HEK293 (cell line): ENCODE measurements at regions not wholly inside any gene's neighbourhood (a gene's known extent, or its start where the extent isn't known, plus 50 kb on each side); places are given as distances from the start of the nearest gene placed in this dataset.

Experiments used
- CTCF ChIA-PET: fragments of 350-600 bp; formaldehyde crosslinking; extraction: SDS; loops from one replicate; lab custom pipeline; 2021; ENCODE audit warnings: antibody characterized with exemption; lab: Yijun Ruan, JAX
- POLR2A ChIA-PET: fragments of 300-600 bp; formaldehyde crosslinking; extraction: SDS; loops from one replicate; lab custom pipeline; 2020; ENCODE audit warnings: antibody characterized with exemption, inconsistent platforms; lab: Yijun Ruan, JAX
- H3K27ac ChIP-seq: fragments of 200-500 bp; sonication (Bioruptor generic); 2 replicates; pipeline ENCODE4 v1.5.1; 2014; ENCODE audit warnings: low read depth, low read length, control low read depth, inconsistent platforms; ENCODE audit errors: extremely low read depth
- H3K36me3 ChIP-seq, 2 experiments: fragments of 200-500 bp in 1 of 2; sonication (Bioruptor generic) in 1 of 2; 1 replicate in 1 of 2; 2 replicates in 1 of 2; pipeline ENCODE4 v1.5.1; 2014 to 2017; ENCODE audit warnings: inconsistent platforms in 2 of 2, low read length in 2 of 2; ENCODE audit not compliant: control insufficient read depth in 2 of 2, insufficient read depth in 1 of 2
- H3K4me1 ChIP-seq: fragments of 200-500 bp; sonication (Bioruptor generic); 2 replicates; pipeline ENCODE4 v1.5.1; 2014; ENCODE audit warnings: mild to moderate bottlenecking, low read length, inconsistent platforms; ENCODE audit not compliant: control insufficient read depth, insufficient read depth
- H3K4me3 ChIP-seq: 2 replicates; pipeline ENCODE4 v1.5.1; 2011; ENCODE audit warnings: low read depth, mild to moderate bottlenecking, control low read depth, low read length, moderate library complexity
- H3K9me3 ChIP-seq: fragments of 200-500 bp; sonication (Bioruptor generic); 2 replicates; pipeline ENCODE4 v1.5.1; 2014; ENCODE audit warnings: low read depth, low read length, inconsistent platforms; ENCODE audit not compliant: control insufficient read depth, insufficient read depth
- CTCF ChIP-seq: fragments of 450-650 bp; formaldehyde crosslinking; IDR thresholded peaks from 2 replicates; pipeline ENCODE4 v1.5.1; 2016; ENCODE audit warnings: missing biosample characterization, missing genetic modification characterization
- HOXC10 ChIP-seq: sonication (generic); formaldehyde crosslinking; IDR thresholded peaks from 2 replicates; pipeline ENCODE4 v1.8.1; 2023; ENCODE audit warnings: mild to moderate bottlenecking, missing genetic modification reagents
- KLF10 ChIP-seq: fragments of 450-650 bp; IDR thresholded peaks from 2 replicates; pipeline ENCODE4 v1.5.1; 2018; ENCODE audit warnings: missing biosample characterization, mild to moderate bottlenecking, missing genetic modification characterization
- KLF9 ChIP-seq: fragments of 450-650 bp; formaldehyde crosslinking; IDR thresholded peaks from 2 replicates; pipeline ENCODE4 v1.5.1; 2016; ENCODE audit warnings: missing biosample characterization, missing genetic modification characterization, low read depth
- REPIN1 ChIP-seq: fragments of 450-650 bp; formaldehyde crosslinking; IDR thresholded peaks from 2 replicates; pipeline ENCODE4 v1.5.1; 2017; ENCODE audit warnings: missing biosample characterization, missing genetic modification characterization, low read depth
- SCRT1 ChIP-seq: fragments of 450-650 bp; formaldehyde crosslinking; IDR thresholded peaks from 2 replicates; pipeline ENCODE4 v1.5.1; 2016; ENCODE audit warnings: missing biosample characterization, missing genetic modification characterization, borderline replicate concordance
- SETDB1 ChIP-seq: IDR thresholded peaks from one replicate; pipeline ENCODE4 v1.6.1; 2017; ENCODE audit warnings: mild to moderate bottlenecking, low read length, moderate library complexity, mixed read lengths; ENCODE audit not compliant: insufficient read length
- TRIM28 ChIP-seq: IDR thresholded peaks from 2 replicates; pipeline ENCODE4 v1.6.1; 2011; ENCODE audit warnings: low read length, control low read depth, borderline replicate concordance
- YY1 ChIP-seq: fragments of 450-650 bp; formaldehyde crosslinking; IDR thresholded peaks from 2 replicates; pipeline ENCODE4 v1.5.1; 2018; ENCODE audit warnings: missing biosample characterization, missing genetic modification characterization
- YY2 ChIP-seq: fragments of 450-650 bp; formaldehyde crosslinking; IDR thresholded peaks from 2 replicates; pipeline ENCODE4 v1.5.1; 2016; ENCODE audit warnings: missing biosample characterization, missing genetic modification characterization
- ZBTB1 ChIP-seq: fragments of 450-650 bp; formaldehyde crosslinking; IDR thresholded peaks from 2 replicates; pipeline ENCODE4 v1.5.1; 2016; ENCODE audit warnings: missing biosample characterization, missing genetic modification characterization
- ZBTB8A ChIP-seq: fragments of 450-650 bp; formaldehyde crosslinking; IDR thresholded peaks from 2 replicates; pipeline ENCODE4 v1.5.1; 2016; ENCODE audit warnings: missing biosample characterization, missing genetic modification characterization
- ZEB2 ChIP-seq: fragments of 450-650 bp; formaldehyde crosslinking; IDR thresholded peaks from 2 replicates; pipeline ENCODE4 v1.5.1; 2016; ENCODE audit warnings: missing biosample characterization, missing genetic modification characterization
- ZNF175 ChIP-seq: fragments of 450-650 bp; formaldehyde crosslinking; IDR thresholded peaks from 2 replicates; pipeline ENCODE4 v1.5.1; 2016; ENCODE audit warnings: missing biosample characterization, missing genetic modification characterization
- ZNF248 ChIP-seq: fragments of 450-650 bp; formaldehyde crosslinking; IDR thresholded peaks from 2 replicates; pipeline ENCODE4 v1.5.1; 2017; ENCODE audit warnings: missing biosample characterization, missing genetic modification characterization
- ZNF26 ChIP-seq: fragments of 450-650 bp; formaldehyde crosslinking; IDR thresholded peaks from 2 replicates; pipeline ENCODE4 v1.5.1; 2016; ENCODE audit warnings: missing biosample characterization, missing genetic modification characterization
- ZNF266 ChIP-seq: fragments of 450-650 bp; formaldehyde crosslinking; IDR thresholded peaks from 2 replicates; pipeline ENCODE4 v1.5.1; 2016; ENCODE audit warnings: missing biosample characterization, missing genetic modification characterization, low read depth
- ZNF280D ChIP-seq: fragments of 450-650 bp; formaldehyde crosslinking; IDR thresholded peaks from 2 replicates; pipeline ENCODE4 v1.5.1; 2016; ENCODE audit warnings: missing biosample characterization, missing genetic modification characterization
- ZNF335 ChIP-seq: fragments of 450-650 bp; formaldehyde crosslinking; conservative IDR thresholded peaks from 2 replicates; pipeline ENCODE4 v1.5.1; 2016; ENCODE audit warnings: missing biosample characterization, missing genetic modification characterization
- ZNF473 ChIP-seq: fragments of 450-650 bp; formaldehyde crosslinking; IDR thresholded peaks from 2 replicates; pipeline ENCODE4 v1.5.1; 2017; ENCODE audit warnings: missing biosample characterization, missing genetic modification characterization
- ZNF48 ChIP-seq: fragments of 450-650 bp; formaldehyde crosslinking; IDR thresholded peaks from 2 replicates; pipeline ENCODE4 v1.5.1; 2016; ENCODE audit warnings: missing biosample characterization, missing genetic modification characterization
- ZNF514 ChIP-seq: fragments of 450-650 bp; formaldehyde crosslinking; IDR thresholded peaks from 2 replicates; pipeline ENCODE4 v1.5.1; 2016; ENCODE audit warnings: missing biosample characterization, missing genetic modification characterization
- ZNF549 ChIP-seq: fragments of 450-650 bp; IDR thresholded peaks from 2 replicates; pipeline ENCODE4 v1.5.1; 2018; ENCODE audit warnings: missing biosample characterization, missing genetic modification characterization, mild to moderate bottlenecking, inconsistent platforms, moderate library complexity
- ZNF571 ChIP-seq: fragments of 450-650 bp; formaldehyde crosslinking; IDR thresholded peaks from 2 replicates; pipeline ENCODE4 v1.5.0; 2017; ENCODE audit warnings: missing biosample characterization, missing genetic modification characterization
- ZNF623 ChIP-seq: fragments of 450-650 bp; formaldehyde crosslinking; IDR thresholded peaks from 2 replicates; pipeline ENCODE4 v1.5.1; 2016; ENCODE audit warnings: missing biosample characterization, missing genetic modification characterization
- ZNF768 ChIP-seq: fragments of 450-650 bp; formaldehyde crosslinking; IDR thresholded peaks from 2 replicates; pipeline ENCODE4 v1.5.1; 2018; ENCODE audit warnings: missing biosample characterization, mild to moderate bottlenecking, missing genetic modification characterization
- ZNF830 ChIP-seq: fragments of 450-650 bp; IDR thresholded peaks from 2 replicates; pipeline ENCODE4 v1.5.0; 2018; ENCODE audit warnings: missing biosample characterization, missing genetic modification characterization, low read depth, mild to moderate bottlenecking, moderate library complexity
- ZSCAN18 ChIP-seq: fragments of 450-650 bp; formaldehyde crosslinking; IDR thresholded peaks from 2 replicates; pipeline ENCODE4 v1.5.1; 2016; ENCODE audit warnings: missing biosample characterization, missing genetic modification characterization

GRCh38 chr1:170221031-170221430, 75.3 kb downstream of the NTMT2 start:
- Histone ChIP-seq H3K36me3 (no peaks in the 10 kb centered on the region), H3K4me1 (no peaks in the 10 kb centered on the region), H3K9me3 (no peaks in the 10 kb centered on the region), H3K27ac (no peak overlapping the region), H3K4me3 (no peak overlapping the region)
- ChIA-PET CTCF (no interaction called here), POLR2A (no interaction called here)
- TF ChIP-seq KLF9 (tag by site-specific recombination) (no peak), SETDB1 (no peak), ZNF768 (tag by site-specific recombination) (no peak), YY2 (no peak), ZNF175 (tag by site-specific recombination) (no peak), SCRT1 (tag by site-specific recombination) (no peak), HOXC10 (CRISPR knock-in tag) (no peak), ZNF266 (tag by site-specific recombination) (no peak), ZNF248 (tag by site-specific recombination) (no peak), ZNF549 (tag by site-specific recombination) (no peak), ZBTB1 (no peak), TRIM28 (no peak)

- CTCF ChIA-PET = no interaction called here
- no peak for TF ChIP-seq REPIN1 (tag by site-specific recombination)
- H3K4me3 ChIP-seq = no peak overlapping the region
- H3K36me3 ChIP-seq = no peaks in the 10 kb centered on the region
- no peaks in the 10 kb centered on the region for H3K4me1 ChIP-seq
- POLR2A ChIA-PET = no interaction called here
- H3K9me3 ChIP-seq = no peaks in the 10 kb centered on the region
- no peak overlapping the region for H3K27ac ChIP-seq
These were observed 75.7 kb downstream of the NTMT2 start for GRCh38 chr1:170221495-170221894.

- H3K9me3 ChIP-seq = no peaks in the 10 kb centered on the region
- no peaks in the 10 kb centered on the region for H3K4me1 ChIP-seq
- H3K27ac ChIP-seq = no peak overlapping the region
- CTCF ChIA-PET = no interaction called here
- no peak overlapping the region for H3K4me3 ChIP-seq
- POLR2A ChIA-PET = no interaction called here
- H3K36me3 ChIP-seq = no peaks in the 10 kb centered on the region
- TF ChIP-seq CTCF (tag by site-specific recombination) (no peak), ZSCAN18 (no peak), ZNF335 (no peak), ZNF48 (no peak), ZNF623 (tag by site-specific recombination) (no peak), KLF10 (tag by site-specific recombination) (no peak), ZBTB8A (tag by site-specific recombination) (no peak), ZNF514 (tag by site-specific recombination) (no peak), YY1 (tag by site-specific recombination) (no peak), ZNF26 (tag by site-specific recombination) (no peak), ZNF473 (tag by site-specific recombination) (no peak), ZNF830 (no peak), ZEB2 (tag by site-specific recombination) (no peak), ZNF571 (tag by site-specific recombination) (no peak), ZNF280D (tag by site-specific recombination) (no peak)
These were observed 78.7 kb downstream of the NTMT2 start for GRCh38 chr1:170224469-170224868.
